ENCODE measurements at regions not wholly inside any gene's neighbourhood (a gene's known extent, or its start where the extent isn't known, plus 50 kb on each side); places are given as distances from the start of the nearest gene placed in this dataset.

GRCh38 chr10:24010436-24010970 lies 198.4 kb upstream of the KIAA1217 start:
- Histone ChIP-seq H3K9me3 (ENCODE audit: control insufficient read depth in 1 of 2, insufficient read depth in 1 of 2, low read depth in 1 of 2, low read length in 2 of 2) (no peaks in the 10 kb centered on the region), H3K79me2 (ENCODE audit: insufficient read depth, low read length) (no peaks in the 10 kb centered on the region), H3K27me3 (ENCODE audit: insufficient read depth, low read length) (no peaks in the 10 kb centered on the region; the same call in 1 of the 2 replicates), H3K4me2 (ENCODE audit: low read length) (no peak overlapping the region), H3K9ac (ENCODE audit: low read length) (no peak overlapping the region), H3K36me3 (ENCODE audit: control insufficient read depth in 1 of 2, insufficient read depth in 2 of 2, low read length in 2 of 2) (no peaks in the 10 kb centered on the region), H4K20me1 (ENCODE audit: insufficient read depth) (no peaks in the 10 kb centered on the region), H3K4me3 (replicated peaks in 1 of 2; ENCODE audit: low read depth in 1 of 2, low read length in 2 of 2) (no peak overlapping the region), H3K4me1 (ENCODE audit: control insufficient read depth in 1 of 2, insufficient read depth in 2 of 2, low read length in 2 of 2) (no peaks in the 10 kb centered on the region; a peak in 2 of 4 replicates), H3K9me2 (ENCODE audit: insufficient read depth) (no peaks in the 10 kb centered on the region), H2AFZ (ENCODE audit: low read depth, low read length, poor library complexity, severe bottlenecking) (no peak overlapping the region), H3K27ac (ENCODE audit: low read depth, low read length) (no peak overlapping the region)
- no peak for ATAC-seq
- ChIA-PET POLR2A (no interaction called here), CTCF (no interaction called here), RAD21 (ENCODE audit: low non-redundant PET in 1 of 2, low total read pairs in 2 of 2, uncharacterized antibody in 2 of 2, unreplicated experiment in 2 of 2) (no interaction called here)
- TF ChIP-seq CEBPB (IDR thresholded peaks at IDR 0.05; ENCODE audit: low read depth) (no peak), SP1 (IDR thresholded peaks at IDR 0.05; ENCODE audit: low read depth) (no peak), TCF7L2 (IDR thresholded peaks at IDR 0.05; ENCODE audit: borderline replicate concordance, extremely low read depth, insufficient read depth, insufficient read length) (no peak), ATF3 (IDR thresholded peaks at IDR 0.05) (no peak), EGR1 (IDR thresholded peaks at IDR 0.05; ENCODE audit: low read depth) (no peak), ELF1 (IDR thresholded peaks at IDR 0.05; ENCODE audit: borderline replicate concordance, low read depth) (no peak)
- intact Hi-C loops (cut with micrococcal nuclease) = no loop called here
- no TSS peak for BruUV-seq (replicated peaks)
- no peak for DNase-seq (ENCODE audit: low read depth, low spot score)

DNA sequence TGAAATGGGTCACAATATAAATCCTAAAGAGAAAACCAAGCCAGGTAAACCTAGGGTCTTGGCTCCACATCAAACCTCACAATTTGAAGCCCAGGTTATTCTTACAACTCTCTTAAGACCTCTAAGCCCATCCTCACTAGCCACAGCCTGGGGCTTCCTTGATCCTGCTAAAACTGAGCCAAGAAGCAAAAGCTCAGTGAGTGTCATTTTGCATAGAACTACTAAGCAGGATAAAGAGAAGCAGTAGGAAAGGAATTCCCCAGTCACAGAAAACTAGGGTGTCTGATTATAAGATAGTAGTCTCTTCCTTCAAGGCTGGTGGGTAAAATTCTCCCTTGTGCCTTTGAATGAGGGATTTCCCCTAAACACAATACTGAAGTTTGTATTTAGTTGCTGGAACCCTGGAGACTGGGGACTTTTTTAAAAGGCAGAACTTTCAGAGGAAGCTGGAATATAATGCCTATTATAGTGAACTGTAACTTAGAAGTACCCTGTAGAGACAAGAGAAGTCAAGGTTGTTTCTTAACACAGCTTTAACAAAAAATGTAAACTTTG lies 196.6 kb upstream of the KIAA1217 start:
- no TSS peak for BruUV-seq (replicated peaks)
- intact Hi-C loops (cut with micrococcal nuclease) = no loop called here
- H3K4me3 ChIP-seq (replicated peaks in 1 of 2; ENCODE audit: low read depth in 1 of 2, low read length in 2 of 2) = no peak overlapping the region
- no peaks in the 10 kb centered on the region for H3K9me3 ChIP-seq (ENCODE audit: control insufficient read depth in 1 of 2, insufficient read depth in 1 of 2, low read depth in 1 of 2, low read length in 2 of 2)
- DNase-seq (ENCODE audit: low read depth, low spot score) (no peak), ATAC-seq (no peak)
- H3K4me1 ChIP-seq (ENCODE audit: control insufficient read depth in 1 of 2, insufficient read depth in 2 of 2, low read length in 2 of 2) = no peaks in the 10 kb centered on the region; a peak in 2 of 4 replicates
- H3K4me2 ChIP-seq (ENCODE audit: low read length) = no peak overlapping the region
- no peaks in the 10 kb centered on the region for H3K9me2 ChIP-seq (ENCODE audit: insufficient read depth)
- H3K27me3 ChIP-seq (ENCODE audit: insufficient read depth, low read length) = no peaks in the 10 kb centered on the region; the same call in 1 of the 2 replicates
- no peak overlapping the region for H3K27ac ChIP-seq (ENCODE audit: low read depth, low read length)
- TF ChIP-seq JUND (IDR thresholded peaks at IDR 0.05) = no peak
- TF ChIP-seq YY1 (IDR thresholded peaks at IDR 0.05; ENCODE audit: extremely low read depth, insufficient replicate concordance, low read depth, low read length) = no peak
- TF ChIP-seq ELF1 (IDR thresholded peaks at IDR 0.05; ENCODE audit: borderline replicate concordance, low read depth) = no peak
- RAD21 ChIA-PET (ENCODE audit: low non-redundant PET in 1 of 2, low total read pairs in 2 of 2, uncharacterized antibody in 2 of 2, unreplicated experiment in 2 of 2) = no interaction called here
- H3K36me3 ChIP-seq (ENCODE audit: control insufficient read depth in 1 of 2, insufficient read depth in 2 of 2, low read length in 2 of 2) = no peaks in the 10 kb centered on the region
- no peaks in the 10 kb centered on the region for H4K20me1 ChIP-seq (ENCODE audit: insufficient read depth)
- CTCF ChIA-PET = no interaction called here
- POLR2A ChIA-PET = no interaction called here
- no peak overlapping the region for H3K9ac ChIP-seq (ENCODE audit: low read length)
- H2AFZ ChIP-seq (ENCODE audit: low read depth, low read length, poor library complexity, severe bottlenecking) = no peak overlapping the region
- H3K79me2 ChIP-seq (ENCODE audit: insufficient read depth, low read length) = no peaks in the 10 kb centered on the region
